Tibial nerve (tissue), 3 donors: ENCODE measurements at regions not wholly inside any gene's neighbourhood (a gene's known extent, or its start where the extent isn't known, plus 50 kb on each side); places are given as distances from the start of the nearest gene placed in this dataset.

Experiments used
- CTCF ChIP-seq, 5 experiments: fragments of 200-600 bp in 3 of 5; fragments of 450-650 bp in 2 of 5; sonication (generic) in 3 of 5; IDR thresholded peaks; one replicate each; pipeline ENCODE4 v1.5.1; 2016 to 2019; ENCODE audit warnings: antibody characterized with exemption in 5 of 5, mild to moderate bottlenecking in 3 of 5, moderate library complexity in 2 of 5
- POLR2A ChIP-seq, 2 donors: fragments of 450-650 bp; IDR thresholded peaks; one replicate each; pipeline ENCODE4 v1.6.1; 2017; ENCODE audit warnings: antibody characterized with exemption in 2 of 2, mild to moderate bottlenecking in 2 of 2, moderate library complexity in 2 of 2

GRCh38 chr4:186813377-186814068 is 89.9 kb upstream of the FAT1 start:
- TF ChIP-seq CTCF (IDR thresholded peaks at IDR 0.05) = no peak
- no peak for TF ChIP-seq POLR2A (IDR thresholded peaks at IDR 0.05)
